T-helper 2 cell (primary cell): ENCODE measurements at regions not wholly inside any gene's neighbourhood (a gene's known extent, or its start where the extent isn't known, plus 50 kb on each side); places are given as distances from the start of the nearest gene placed in this dataset.
"Not testable (repeated sequence)": the region's sequence is repeated elsewhere in the genome, so short reads cannot be mapped to it uniquely, and the experiment has no call there.

Source experiments
- DNase-seq, 5 experiments: peaks; one replicate each; pipeline versions ENCODE4 v3.0.0 to v3.0.0-alpha.2; 2012 to 2022

GRCh38 chr22:11795979-11796378, 3732.0 kb upstream of the OR11H1 start:
- not testable (repeated sequence) for DNase-seq

- DNase-seq = not testable (repeated sequence)
Observed at GRCh38 chr22:11815481-11815880, 3712.5 kb upstream of the OR11H1 start.

- not testable (repeated sequence) for DNase-seq
Observed at GRCh38 chr22:11818845-11819244, 3709.1 kb upstream of the OR11H1 start.

- not testable (repeated sequence) for DNase-seq
Observed at GRCh38 chr22:11822326-11822725, 3705.7 kb upstream of the OR11H1 start.

DNA sequence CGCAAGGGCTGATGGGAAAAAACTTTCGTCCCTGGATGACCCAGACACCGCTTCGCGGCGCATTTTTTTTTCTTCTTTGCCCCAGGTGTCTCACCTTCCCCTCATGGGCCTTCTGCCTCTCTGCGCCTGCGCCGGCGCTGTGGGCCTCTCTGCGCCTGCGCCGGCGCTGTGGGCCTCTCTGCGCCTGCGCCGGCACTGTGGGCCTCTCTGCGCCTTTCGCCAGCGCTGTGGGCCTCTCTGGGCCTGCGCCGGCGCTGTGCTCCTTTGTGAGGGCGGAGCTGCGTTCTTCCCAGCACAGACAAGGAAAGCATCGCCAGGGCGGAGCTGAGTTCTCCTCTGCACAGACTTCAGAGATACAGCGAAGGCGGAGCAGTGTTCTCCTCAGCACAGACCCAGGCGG, 3703.0 kb upstream of the OR11H1 start:
- DNase-seq = not testable (repeated sequence)

DNA sequence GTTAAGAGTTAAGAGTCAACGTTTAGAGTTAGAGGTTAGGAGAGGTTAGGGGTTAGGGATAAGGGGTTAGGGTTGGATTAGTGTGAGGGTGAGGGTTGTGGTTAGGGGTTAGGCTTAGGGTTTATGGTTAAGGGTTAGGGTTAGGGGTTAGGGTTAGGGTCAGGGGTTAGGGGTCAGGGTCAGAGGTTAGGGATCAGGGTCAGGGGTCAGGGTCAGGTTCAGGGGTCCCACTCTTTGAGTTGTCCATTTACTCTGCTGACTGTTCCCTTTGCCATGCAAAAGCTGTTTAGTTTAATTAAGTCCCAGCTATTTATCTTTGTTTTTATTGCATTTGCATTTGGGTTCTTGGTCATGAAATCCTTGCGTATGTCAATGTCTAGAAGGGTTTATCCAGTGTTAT, 3702.0 kb upstream of the OR11H1 start:
- not testable (repeated sequence) for DNase-seq

- DNase-seq = peak in 2 of 5 experiments; percentile 4 to 15
Observed at GRCh38 chr22:11829426-11829825, 3698.6 kb upstream of the OR11H1 start.
